K562 (cell line): ENCODE measurements at regions not wholly inside any gene's neighbourhood (a gene's known extent, or its start where the extent isn't known, plus 50 kb on each side); places are given as distances from the start of the nearest gene placed in this dataset.

Source experiments
- ATAC-seq: fragments of 200-7000 bp; cut with Tn5 transposase; 3 replicates; pipeline ENCODE4 v1.9.1; 2020; ENCODE audit warnings: moderate library complexity
- BruUV-seq: library from RNA; stranded (reverse); fragments of 400-500 nt; replicated peaks from 2 replicates; lab custom pipeline; 2021; lab: Mats Ljungman, UMichigan
- CTCF ChIA-PET: fragments of 300-600 bp; formaldehyde crosslinking; extraction: SDS; loops from one replicate; lab custom pipeline; 2021; ENCODE audit warnings: low intra/inter-chr PET ratio; lab: Yijun Ruan, JAX
- POLR2A ChIA-PET: fragments of 300-600, 350-650 bp; sonication (Branson Sonifier 250); formaldehyde crosslinking; extraction: SDS; loops from one replicate; lab custom pipeline; 2021; ENCODE audit warnings: antibody characterized with exemption, inconsistent platforms; lab: Yijun Ruan, JAX
- DNase-seq, 4 experiments: peaks; one replicate each; pipeline versions ENCODE4 v3.0.0 to v3.0.0-alpha.2; 2011 to 2018; ENCODE audit warnings: low spot score in 3 of 4, mixed read lengths in 3 of 4; ENCODE audit errors: extremely low read depth in 1 of 4
- FAIRE-seq: peaks from 2 replicates; lab custom pipeline; 2011; peaks lifted over from hg19 to GRCh38; lab: Jason Lieb, UNC
- H2AFZ ChIP-seq: 2 replicates; pipeline ENCODE4 v1.6.0; 2011; ENCODE audit warnings: low read depth, low read length, control low read depth, inconsistent platforms
- H3K27ac ChIP-seq: fragments of 200-600 bp; 3 replicates; pipeline ENCODE4 v1.8.0; 2011; ENCODE audit warnings: low read depth, mild to moderate bottlenecking, control low read depth, inconsistent platforms, low read length, moderate library complexity, mixed read lengths; ENCODE audit errors: extremely low read depth
- H3K27me3 ChIP-seq, 2 experiments: fragments of 300-600 bp in 1 of 2; 2 replicates in 1 of 2; 3 replicates in 1 of 2; pipeline versions ENCODE4 v1.6.0 to v1.8.0; 2011; ENCODE audit warnings: inconsistent platforms in 2 of 2, low read length in 2 of 2, mild to moderate bottlenecking in 1 of 2, mixed read lengths in 1 of 2, moderate library complexity in 1 of 2; ENCODE audit not compliant: control insufficient read depth in 2 of 2, insufficient read depth in 2 of 2
- H3K36me3 ChIP-seq: fragments of 300-600 bp; 3 replicates; pipeline ENCODE4 v1.8.0; 2011; ENCODE audit warnings: mild to moderate bottlenecking, low read length, inconsistent platforms; ENCODE audit not compliant: control insufficient read depth, insufficient read depth
- H3K4me1 ChIP-seq, 2 experiments: fragments of 200-600 bp in 1 of 2; replicated peaks in 1 of 2; 2 replicates in 1 of 2; 3 replicates in 1 of 2; pipeline versions ENCODE4 v1.5.1 to v1.8.0; 2011; ENCODE audit warnings: inconsistent platforms in 2 of 2, low read length in 2 of 2, mild to moderate bottlenecking in 1 of 2, mixed read lengths in 1 of 2, moderate library complexity in 1 of 2; ENCODE audit not compliant: control insufficient read depth in 2 of 2, insufficient read depth in 2 of 2
- H3K4me2 ChIP-seq: 2 replicates; pipeline ENCODE4 v1.6.1; 2011; ENCODE audit warnings: low read length, control low read depth, inconsistent platforms, mixed read lengths; ENCODE audit not compliant: insufficient read depth
- H3K4me3 ChIP-seq: fragments of 200-600 bp; sonication (generic), shearing (Covaris generic); 2 replicates; pipeline ENCODE4 v1.5.1; 2016; ENCODE audit warnings: control low read depth, inconsistent platforms
- H3K79me2 ChIP-seq: fragments of 200-600 bp; 3 replicates; pipeline ENCODE4 v1.8.0; 2011; ENCODE audit warnings: low read length, inconsistent platforms; ENCODE audit not compliant: control insufficient read depth, insufficient read depth
- H3K9ac ChIP-seq, 2 experiments: 2 replicates each; pipeline versions ENCODE4 v1.6.0 to v1.6.1; 2011; ENCODE audit warnings: low read depth in 2 of 2, low read length in 2 of 2, control low read depth in 1 of 2, inconsistent platforms in 1 of 2, mild to moderate bottlenecking in 1 of 2, mixed read lengths in 1 of 2; ENCODE audit not compliant: insufficient read depth in 1 of 2
- H3K9me1 ChIP-seq: one replicate; pipeline ENCODE4 v1.6.0; 2011; ENCODE audit warnings: inconsistent platforms, mild to moderate bottlenecking, low read length, moderate library complexity; ENCODE audit not compliant: control insufficient read depth, insufficient read depth
- H3K9me3 ChIP-seq: replicated peaks from 2 replicates; pipeline ENCODE4 v1.5.1; 2011; ENCODE audit warnings: low read depth, low read length, inconsistent platforms; ENCODE audit not compliant: control insufficient read depth, insufficient read depth
- H4K20me1 ChIP-seq: replicated peaks from 2 replicates; pipeline ENCODE4 v1.6.1; 2011; ENCODE audit warnings: low read length, inconsistent platforms, mixed read lengths; ENCODE audit not compliant: control insufficient read depth, insufficient read depth
- CHCHD3 ChIP-seq: fragments of 250-450 bp; sonication (Bioruptor Pico); IDR thresholded peaks from 2 replicates; pipeline ENCODE4 v2.1.2; 2022; ENCODE audit warnings: mild to moderate bottlenecking
- DACH1 ChIP-seq: fragments of 450-650 bp; IDR thresholded peaks from 2 replicates; pipeline ENCODE4 v1.6.1; 2018; ENCODE audit not compliant: partially characterized antibody
- KLF10 ChIP-seq: fragments of 250-450 bp; sonication (Bioruptor Pico); IDR thresholded peaks from 2 replicates; pipeline ENCODE4 v1.6.1; 2021; ENCODE audit warnings: matching md5 sums
- NCOA6 ChIP-seq: fragments of 450-650 bp; IDR thresholded peaks from 2 replicates; pipeline ENCODE4 v1.6.1; 2017; ENCODE audit warnings: mild to moderate bottlenecking
- RFX1 ChIP-seq: fragments of 450-650 bp; IDR thresholded peaks from 2 replicates; pipeline ENCODE4 v1.6.1; 2016; ENCODE audit warnings: mild to moderate bottlenecking, moderate library complexity
- TSC22D4 ChIP-seq: fragments of 450-650 bp; IDR thresholded peaks from 2 replicates; pipeline ENCODE4 v1.6.1; 2016; ENCODE audit warnings: missing genetic modification characterization, missing biosample characterization, control low read depth
- YBX1 ChIP-seq: fragments of 450-650 bp; IDR thresholded peaks from 2 replicates; pipeline ENCODE4 v1.7.1; 2016; ENCODE audit warnings: mild to moderate bottlenecking
- ZNF780A ChIP-seq: fragments of 250-450 bp; sonication (Bioruptor Pico); IDR thresholded peaks from 2 replicates; pipeline ENCODE4 v1.5.0; 2021; ENCODE audit warnings: mild to moderate bottlenecking
- WGBS: fragments of 100-300 bp; shearing (Covaris generic); methylation state at CpG from one replicate; pipeline ENCODE4 v1.1.6; 2016; ENCODE audit warnings: low coverage, mixed read lengths; ENCODE audit not compliant: insufficient coverage; ENCODE audit errors: missing lambda C conversion rate; 5-methylcytosine and 5-hydroxymethylcytosine counted together
- in situ Hi-C: fragments of 300-500 bp; cut with MboI; formaldehyde crosslinking; loops from 4 replicates; pipeline ENCODE4 v1.15.0; 2018; ENCODE audit warnings: inconsistent platforms, mixed read lengths
- intact Hi-C: fragments of 100-400 bp; cut with micrococcal nuclease; formaldehyde crosslinking; loops from 2 replicates; pipeline ENCODE4 v1.14.2; 2022
- TF ChIP-seq, protein P1 (sequence below): fragments of 250-450 bp; sonication (Bioruptor Pico); IDR thresholded peaks from 2 replicates; pipeline ENCODE4 v1.5.0; 2021
- TF ChIP-seq, protein P2 (sequence below): fragments of 250-450 bp; sonication (Bioruptor Pico); IDR thresholded peaks from 2 replicates; pipeline ENCODE4 v1.5.0; 2020; ENCODE audit warnings: mild to moderate bottlenecking

- no peak overlapping the region for H3K9ac ChIP-seq
These were observed 67.8 kb downstream of the FASLG start for GRCh38 chr1:172726740-172727139.

More at GRCh38 chr1:172726740-172727139, 67.8 kb downstream of the FASLG start:
- intact Hi-C loops (loop anchor here (5.0 kb wide), 1 partner anchor 724 kb away; no protein-coding TSS in a partner anchor), in situ Hi-C loops (loop anchor here (5.0 to 25.0 kb wide), 2 partner anchors 274 to 1361 kb away; no protein-coding TSS in a partner anchor)
- ChIA-PET CTCF (no interaction called here), POLR2A (interaction anchor here (0.8 kb wide), 1 partner anchor 277 kb away, joined by 3 read pairs; no protein-coding TSS in a partner anchor)
- H3K4me1 ChIP-seq: no peaks in the 10 kb centered on the region; a peak in 2 of 5 replicates
- H3K9me3 ChIP-seq: no peaks in the 10 kb centered on the region
- H4K20me1 ChIP-seq: no peaks in the 10 kb centered on the region
- BruUV-seq: no TSS peak
- DNase-seq (no peak), FAIRE-seq (no peak), ATAC-seq (no peak)
- H3K9me1 ChIP-seq: no peaks in the 10 kb centered on the region
- no peak for TF ChIP-seq CHCHD3 (CRISPR knock-in tag)
- no peak for TF ChIP-seq DACH1
- no peak for TF ChIP-seq TSC22D4 (tag)
- no peak for TF ChIP-seq KLF10
- no peak for TF ChIP-seq RFX1
- TF ChIP-seq YBX1: no peak
- TF ChIP-seq ZNF780A (CRISPR knock-in tag): no peak
- TF ChIP-seq, protein P1, sequence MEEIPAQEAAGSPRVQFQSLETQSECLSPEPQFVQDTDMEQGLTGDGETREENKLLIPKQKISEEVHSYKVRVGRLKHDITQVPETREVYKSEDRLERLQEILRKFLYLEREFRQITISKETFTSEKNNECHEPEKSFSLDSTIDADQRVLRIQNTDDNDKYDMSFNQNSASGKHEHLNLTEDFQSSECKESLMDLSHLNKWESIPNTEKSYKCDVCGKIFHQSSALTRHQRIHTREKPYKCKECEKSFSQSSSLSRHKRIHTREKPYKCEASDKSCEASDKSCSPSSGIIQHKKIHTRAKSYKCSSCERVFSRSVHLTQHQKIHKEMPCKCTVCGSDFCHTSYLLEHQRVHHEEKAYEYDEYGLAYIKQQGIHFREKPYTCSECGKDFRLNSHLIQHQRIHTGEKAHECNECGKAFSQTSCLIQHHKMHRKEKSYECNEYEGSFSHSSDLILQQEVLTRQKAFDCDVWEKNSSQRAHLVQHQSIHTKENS: no peak
- TF ChIP-seq NCOA6: no peak
- TF ChIP-seq, protein P2, sequence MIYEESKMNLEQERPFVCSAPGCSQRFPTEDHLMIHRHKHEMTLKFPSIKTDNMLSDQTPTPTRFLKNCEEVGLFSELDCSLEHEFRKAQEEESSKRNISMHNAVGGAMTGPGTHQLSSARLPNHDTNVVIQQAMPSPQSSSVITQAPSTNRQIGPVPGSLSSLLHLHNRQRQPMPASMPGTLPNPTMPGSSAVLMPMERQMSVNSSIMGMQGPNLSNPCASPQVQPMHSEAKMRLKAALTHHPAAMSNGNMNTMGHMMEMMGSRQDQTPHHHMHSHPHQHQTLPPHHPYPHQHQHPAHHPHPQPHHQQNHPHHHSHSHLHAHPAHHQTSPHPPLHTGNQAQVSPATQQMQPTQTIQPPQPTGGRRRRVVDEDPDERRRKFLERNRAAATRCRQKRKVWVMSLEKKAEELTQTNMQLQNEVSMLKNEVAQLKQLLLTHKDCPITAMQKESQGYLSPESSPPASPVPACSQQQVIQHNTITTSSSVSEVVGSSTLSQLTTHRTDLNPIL (CRISPR knock-in tag): no peak
- H3K27ac ChIP-seq: no peak overlapping the region
- no peak overlapping the region for H3K4me2 ChIP-seq
- H2AFZ ChIP-seq: no peak overlapping the region
- no peaks in the 10 kb centered on the region for H3K79me2 ChIP-seq
- H3K36me3 ChIP-seq: no peaks in the 10 kb centered on the region
- 0% methylated on average over 2 of the region's 2 CpGs for WGBS
- no peak overlapping the region for H3K4me3 ChIP-seq
- no peaks in the 10 kb centered on the region for H3K27me3 ChIP-seq
